Stomach (tissue), 4 donors: ENCODE measurements at regions not wholly inside any gene's neighbourhood (a gene's known extent, or its start where the extent isn't known, plus 50 kb on each side); places are given as distances from the start of the nearest gene placed in this dataset.
"Not testable (repeated sequence)": the region's sequence is repeated elsewhere in the genome, so short reads cannot be mapped to it uniquely, and the experiment has no call there.

ENCODE experiments used
- EP300 ChIP-seq: sonication (generic); formaldehyde crosslinking; IDR thresholded peaks from one replicate; pipeline ENCODE4 v1.6.1; 2017; ENCODE audit warnings: antibody characterized with exemption
- POLR2A ChIP-seq, 4 donors: fragments of 450-650 bp; IDR thresholded peaks; one replicate each; pipeline ENCODE4 v1.6.1; 2016; ENCODE audit warnings: antibody characterized with exemption in 4 of 4, control low read depth in 2 of 4, mild to moderate bottlenecking in 1 of 4, moderate library complexity in 1 of 4
- POLR2AphosphoS5 ChIP-seq, 3 donors: sonication (generic); formaldehyde crosslinking; IDR thresholded peaks; one replicate each; pipeline ENCODE4 v1.6.1; 2016; ENCODE audit warnings: antibody characterized with exemption in 3 of 3
- TF ChIP-seq, protein P1 (sequence below), 7 experiments: fragments of 450-650 bp in 4 of 7; fragments of 200-600 bp in 3 of 7; sonication (generic) in 3 of 7; IDR thresholded peaks; one replicate each; pipeline ENCODE4 v1.5.1; 2016 to 2019; ENCODE audit warnings: antibody characterized with exemption in 7 of 7, control low read depth in 2 of 7, mild to moderate bottlenecking in 1 of 7

GRCh38 chr5:42268170-42268569 lies 155.1 kb upstream of the GHR start:
- TF ChIP-seq POLR2A (IDR thresholded peaks at IDR 0.05); POLR2AphosphoS5 (IDR thresholded peaks at IDR 0.05); EP300: not testable (repeated sequence)
- TF ChIP-seq, protein P1, sequence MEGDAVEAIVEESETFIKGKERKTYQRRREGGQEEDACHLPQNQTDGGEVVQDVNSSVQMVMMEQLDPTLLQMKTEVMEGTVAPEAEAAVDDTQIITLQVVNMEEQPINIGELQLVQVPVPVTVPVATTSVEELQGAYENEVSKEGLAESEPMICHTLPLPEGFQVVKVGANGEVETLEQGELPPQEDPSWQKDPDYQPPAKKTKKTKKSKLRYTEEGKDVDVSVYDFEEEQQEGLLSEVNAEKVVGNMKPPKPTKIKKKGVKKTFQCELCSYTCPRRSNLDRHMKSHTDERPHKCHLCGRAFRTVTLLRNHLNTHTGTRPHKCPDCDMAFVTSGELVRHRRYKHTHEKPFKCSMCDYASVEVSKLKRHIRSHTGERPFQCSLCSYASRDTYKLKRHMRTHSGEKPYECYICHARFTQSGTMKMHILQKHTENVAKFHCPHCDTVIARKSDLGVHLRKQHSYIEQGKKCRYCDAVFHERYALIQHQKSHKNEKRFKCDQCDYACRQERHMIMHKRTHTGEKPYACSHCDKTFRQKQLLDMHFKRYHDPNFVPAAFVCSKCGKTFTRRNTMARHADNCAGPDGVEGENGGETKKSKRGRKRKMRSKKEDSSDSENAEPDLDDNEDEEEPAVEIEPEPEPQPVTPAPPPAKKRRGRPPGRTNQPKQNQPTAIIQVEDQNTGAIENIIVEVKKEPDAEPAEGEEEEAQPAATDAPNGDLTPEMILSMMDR (IDR thresholded peaks at IDR 0.05), result not testable (repeated sequence)
